B cell (primary cell): ENCODE measurements at regions not wholly inside any gene's neighbourhood (a gene's known extent, or its start where the extent isn't known, plus 50 kb on each side); places are given as distances from the start of the nearest gene placed in this dataset.

ENCODE experiments used
- EZH2 ChIP-seq: IDR thresholded peaks from 2 replicates; pipeline ENCODE4 v1.6.1; 2012; ENCODE audit warnings: borderline replicate concordance, low read depth, mild to moderate bottlenecking, moderate library complexity, low read length; ENCODE audit not compliant: insufficient read depth, poor library complexity, severe bottlenecking
- TF ChIP-seq, protein P1 (sequence below): fragments of 200-600 bp; IDR thresholded peaks from one replicate; pipeline ENCODE4 v1.8.0; 2022; ENCODE audit warnings: antibody characterized with exemption, mild to moderate bottlenecking

DNA sequence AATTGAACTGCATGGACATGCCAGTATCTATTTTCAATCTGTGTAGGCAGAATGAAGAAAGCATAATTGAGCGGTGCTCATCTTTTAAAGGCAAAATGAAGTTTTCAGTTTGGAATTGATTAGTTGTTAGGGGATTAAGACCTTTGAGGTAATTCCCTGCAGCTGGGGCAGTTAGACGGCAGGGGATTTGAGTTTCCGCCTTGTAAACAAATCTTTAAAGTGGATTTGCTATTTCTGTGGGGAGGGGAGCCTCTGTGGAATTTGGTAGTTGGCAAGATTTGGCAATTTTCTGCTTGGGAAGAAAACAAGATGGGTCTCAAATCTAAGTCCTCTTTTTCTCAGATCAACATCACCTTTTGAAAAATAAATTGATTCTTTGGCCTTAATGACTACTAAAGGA, 212.5 kb upstream of the CNTN6 start:
- TF ChIP-seq, protein P1, sequence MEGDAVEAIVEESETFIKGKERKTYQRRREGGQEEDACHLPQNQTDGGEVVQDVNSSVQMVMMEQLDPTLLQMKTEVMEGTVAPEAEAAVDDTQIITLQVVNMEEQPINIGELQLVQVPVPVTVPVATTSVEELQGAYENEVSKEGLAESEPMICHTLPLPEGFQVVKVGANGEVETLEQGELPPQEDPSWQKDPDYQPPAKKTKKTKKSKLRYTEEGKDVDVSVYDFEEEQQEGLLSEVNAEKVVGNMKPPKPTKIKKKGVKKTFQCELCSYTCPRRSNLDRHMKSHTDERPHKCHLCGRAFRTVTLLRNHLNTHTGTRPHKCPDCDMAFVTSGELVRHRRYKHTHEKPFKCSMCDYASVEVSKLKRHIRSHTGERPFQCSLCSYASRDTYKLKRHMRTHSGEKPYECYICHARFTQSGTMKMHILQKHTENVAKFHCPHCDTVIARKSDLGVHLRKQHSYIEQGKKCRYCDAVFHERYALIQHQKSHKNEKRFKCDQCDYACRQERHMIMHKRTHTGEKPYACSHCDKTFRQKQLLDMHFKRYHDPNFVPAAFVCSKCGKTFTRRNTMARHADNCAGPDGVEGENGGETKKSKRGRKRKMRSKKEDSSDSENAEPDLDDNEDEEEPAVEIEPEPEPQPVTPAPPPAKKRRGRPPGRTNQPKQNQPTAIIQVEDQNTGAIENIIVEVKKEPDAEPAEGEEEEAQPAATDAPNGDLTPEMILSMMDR, result no peak
- no peak for TF ChIP-seq EZH2
